ENCODE measurements at regions not wholly inside any gene's neighbourhood (a gene's known extent, or its start where the extent isn't known, plus 50 kb on each side); places are given as distances from the start of the nearest gene placed in this dataset.

DNA sequence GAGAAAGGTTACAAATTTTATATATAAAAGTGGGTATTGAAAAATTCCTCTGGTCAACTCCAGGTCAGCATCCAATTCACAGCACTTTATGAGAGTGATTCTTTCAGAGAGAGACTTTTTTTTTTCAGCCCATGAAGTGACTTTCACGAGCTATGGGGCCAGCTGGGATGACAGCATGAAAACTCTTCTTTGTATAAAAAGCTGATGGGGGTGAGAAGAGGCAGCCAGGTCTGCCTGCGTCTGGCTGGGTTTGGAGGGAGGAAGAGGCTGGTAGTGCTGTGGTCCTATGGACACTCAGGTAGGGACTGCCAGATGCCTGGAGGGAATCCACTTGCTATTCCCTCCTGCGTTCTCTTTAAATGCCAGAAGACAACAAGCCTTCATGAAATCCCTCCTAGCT lies 250.6 kb downstream of the UTP18 start:
- no peaks in the 10 kb centered on the region for H3K9me3 Mint-ChIP-seq
- DNase-seq = no peak
- no peaks in the 10 kb centered on the region for H3K36me3 Mint-ChIP-seq (ENCODE audit: low read depth)
- H3K4me3 Mint-ChIP-seq = no peak overlapping the region
- peaks cover 14% of the 10 kb centered on the region for H3K27me3 Mint-ChIP-seq
- H3K4me1 Mint-ChIP-seq (ENCODE audit: low read depth) = peaks cover 3% of the 10 kb centered on the region
- no peak overlapping the region for H3K27ac Mint-ChIP-seq

DNA sequence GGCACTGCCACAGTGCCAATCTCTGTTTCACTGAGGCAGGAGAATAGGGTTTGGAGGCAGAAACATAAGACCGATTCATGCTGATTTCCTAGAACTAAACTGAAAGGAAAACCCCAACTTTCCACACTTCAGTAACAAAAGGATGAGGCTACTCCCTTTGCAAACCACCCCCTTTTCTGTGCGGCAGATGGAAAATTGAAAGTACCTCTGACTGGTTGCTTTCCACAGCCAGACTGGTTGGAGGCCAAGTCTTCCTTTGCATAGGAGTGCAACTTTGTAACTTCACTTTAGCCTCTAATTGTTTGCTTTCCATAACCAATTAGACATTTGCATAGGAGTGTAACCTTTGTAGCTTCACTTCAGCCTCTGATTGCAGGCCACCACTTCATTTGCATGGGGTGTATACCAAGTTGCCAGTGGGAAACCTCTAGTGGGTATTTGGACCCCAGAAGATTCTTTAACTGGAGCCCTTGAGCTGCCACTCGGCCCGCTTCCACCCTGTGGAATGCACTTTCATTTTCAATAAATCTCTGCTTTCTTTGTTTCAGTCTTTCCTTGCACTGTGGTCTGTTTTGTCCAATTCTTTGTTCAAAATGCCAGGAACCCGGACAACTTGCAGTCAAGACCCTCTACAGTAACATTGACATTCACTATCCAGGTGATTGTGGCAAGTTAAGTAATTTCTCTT lies 252.0 kb downstream of the UTP18 start:
- no peak for DNase-seq
- Mint-ChIP-seq H3K4me3 (no peak overlapping the region), H3K9me3 (no peaks in the 10 kb centered on the region), H3K27ac (no peak overlapping the region), H3K27me3 (peaks cover 12% of the 10 kb centered on the region), H3K4me1 (ENCODE audit: low read depth) (peaks cover 3% of the 10 kb centered on the region), H3K36me3 (ENCODE audit: low read depth) (no peaks in the 10 kb centered on the region)

DNA sequence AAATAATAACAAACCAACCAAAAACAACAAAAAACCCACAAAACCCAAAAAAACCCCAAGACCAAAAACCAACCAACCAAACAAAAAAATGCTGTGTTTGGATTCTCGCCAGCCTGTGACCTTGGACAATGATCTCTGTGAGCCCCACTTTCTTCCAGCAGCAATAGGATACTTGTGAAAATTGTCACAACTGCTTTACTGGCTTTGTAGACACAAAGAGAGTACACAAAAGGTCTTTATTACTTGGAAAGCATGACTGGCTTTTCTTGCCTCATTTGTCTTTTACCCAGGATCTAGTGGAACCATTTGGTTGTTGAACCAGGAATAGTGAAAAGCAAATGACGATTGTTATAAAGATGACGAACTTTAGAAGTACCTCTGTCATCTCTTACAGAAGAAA lies 256.6 kb downstream of the UTP18 start:
- no peak overlapping the region for H3K4me3 Mint-ChIP-seq
- H3K4me1 Mint-ChIP-seq (ENCODE audit: low read depth) = peaks cover 3% of the 10 kb centered on the region
- H3K9me3 Mint-ChIP-seq = no peaks in the 10 kb centered on the region
- no peak overlapping the region for H3K27ac Mint-ChIP-seq
- peaks cover 17% of the 10 kb centered on the region for H3K27me3 Mint-ChIP-seq
- H3K36me3 Mint-ChIP-seq (ENCODE audit: low read depth) = no peaks in the 10 kb centered on the region
- DNase-seq = no peak

DNA sequence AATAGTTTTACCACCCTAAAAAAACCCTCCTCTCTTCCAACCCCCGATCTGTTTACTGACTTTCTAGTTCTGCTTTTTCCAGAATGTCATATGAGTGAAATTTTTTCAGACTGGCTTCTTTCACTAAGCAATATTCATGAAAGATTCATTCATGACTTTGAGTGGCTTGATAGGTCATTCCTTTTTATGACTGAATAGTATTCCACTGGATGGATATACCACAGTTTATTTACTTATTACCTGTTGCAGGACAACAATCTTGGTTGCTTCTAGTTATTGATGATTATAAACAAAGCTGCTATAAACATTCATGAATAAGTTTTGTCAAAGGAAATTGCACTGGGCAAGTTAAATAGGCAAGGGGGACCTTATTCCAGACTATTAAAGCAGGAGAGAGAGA lies 264.2 kb downstream of the UTP18 start:
- peaks cover 4% of the 10 kb centered on the region for H3K9me3 Mint-ChIP-seq
- no peaks in the 10 kb centered on the region for H3K36me3 Mint-ChIP-seq (ENCODE audit: low read depth)
- no peak for DNase-seq
- H3K4me3 Mint-ChIP-seq = no peak overlapping the region
- no peaks in the 10 kb centered on the region for H3K4me1 Mint-ChIP-seq (ENCODE audit: low read depth)
- peaks cover 35% of the 10 kb centered on the region for H3K27me3 Mint-ChIP-seq
- H3K27ac Mint-ChIP-seq = no peak overlapping the region

DNA sequence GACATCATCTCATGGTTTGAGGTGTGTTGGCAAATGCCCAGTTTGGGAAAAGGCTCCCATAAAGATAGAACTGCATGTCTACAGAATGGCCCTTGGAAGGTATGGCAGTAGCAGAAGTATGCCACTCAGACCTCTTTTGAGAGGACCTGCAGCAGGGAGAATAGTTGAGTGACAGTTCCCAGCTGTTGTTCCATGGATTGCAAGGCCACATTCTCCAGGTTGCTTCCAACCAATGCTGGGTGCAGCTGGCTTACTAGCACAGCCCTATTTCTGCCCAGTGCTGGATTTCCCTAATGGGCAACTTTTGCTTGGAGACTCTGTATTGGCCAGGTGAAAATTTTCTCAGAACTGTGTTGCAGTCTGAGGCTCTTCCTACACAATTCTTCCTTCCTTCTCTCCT lies 266.2 kb downstream of the UTP18 start:
- Mint-ChIP-seq H3K4me3 (no peak overlapping the region), H3K27me3 (peaks cover 28% of the 10 kb centered on the region), H3K36me3 (ENCODE audit: low read depth) (no peaks in the 10 kb centered on the region), H3K9me3 (peaks cover 4% of the 10 kb centered on the region), H3K4me1 (ENCODE audit: low read depth) (no peaks in the 10 kb centered on the region), H3K27ac (no peak overlapping the region)
- no peak for DNase-seq

DNA sequence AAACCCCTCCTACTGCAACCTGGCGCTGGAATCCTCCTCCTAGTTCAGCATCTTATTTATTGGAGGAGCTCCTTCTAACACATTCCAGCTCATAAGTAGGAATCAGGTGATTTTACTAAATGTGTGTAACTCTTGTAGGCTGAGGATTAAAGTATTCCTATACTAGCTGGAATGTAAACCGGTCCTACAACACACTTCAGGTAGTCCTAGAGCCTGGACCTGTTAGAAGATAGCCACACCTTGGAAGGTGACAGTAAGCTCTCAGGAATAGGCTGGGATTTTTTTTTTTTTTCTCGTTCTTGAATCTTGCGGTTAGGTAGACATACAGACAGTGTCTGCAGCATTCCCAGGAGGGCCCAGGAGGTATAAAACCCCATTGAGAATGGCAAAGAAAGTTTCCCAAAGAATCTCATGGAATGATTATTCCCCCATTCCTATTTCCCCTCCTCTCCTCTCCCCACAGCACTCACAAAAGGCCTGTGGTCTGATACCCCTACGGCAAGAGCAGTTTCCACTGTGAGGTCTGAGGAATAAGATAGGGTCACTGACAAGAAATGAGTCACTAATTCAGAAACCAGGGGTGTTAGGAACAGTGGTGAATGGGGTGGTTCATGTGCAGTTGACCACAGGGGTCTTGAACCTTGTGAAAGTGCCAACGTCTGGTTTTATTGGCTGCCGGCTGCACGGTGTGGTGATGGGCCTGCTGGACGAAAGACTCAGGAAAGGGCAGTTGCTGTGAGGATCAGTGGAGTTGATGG lies 267.1 kb downstream of the UTP18 start:
- Mint-ChIP-seq H3K36me3 (ENCODE audit: low read depth) (no peaks in the 10 kb centered on the region), H3K27ac (no peak overlapping the region), H3K4me1 (ENCODE audit: low read depth) (no peaks in the 10 kb centered on the region), H3K27me3 (peaks cover 25% of the 10 kb centered on the region), H3K9me3 (peaks cover 4% of the 10 kb centered on the region), H3K4me3 (no peak overlapping the region)
- no peak for DNase-seq

DNA sequence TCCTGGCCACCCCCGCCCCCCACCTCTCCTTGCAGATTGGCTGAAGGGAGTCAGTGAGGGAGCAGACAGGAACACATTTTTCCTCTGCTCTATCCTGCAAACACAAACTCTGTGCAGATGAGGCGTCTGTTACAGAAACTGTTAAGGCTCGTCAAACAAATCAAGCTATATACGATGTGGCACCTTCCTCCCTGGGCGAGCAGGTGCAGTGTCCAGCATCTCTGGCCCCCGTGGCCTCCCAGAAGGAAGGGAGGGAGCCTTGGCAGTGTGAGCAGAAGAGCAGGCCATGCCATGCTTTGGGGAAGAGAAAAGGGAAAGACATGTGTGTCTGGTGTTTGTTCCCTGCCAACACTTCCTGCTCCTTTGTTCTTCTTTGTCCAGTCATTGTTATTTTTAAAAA lies 267.8 kb downstream of the UTP18 start:
- DNase-seq = no peak
- no peak overlapping the region for H3K27ac Mint-ChIP-seq
- no peak overlapping the region for H3K4me3 Mint-ChIP-seq
- no peaks in the 10 kb centered on the region for H3K4me1 Mint-ChIP-seq (ENCODE audit: low read depth)
- peaks cover 4% of the 10 kb centered on the region for H3K9me3 Mint-ChIP-seq
- no peaks in the 10 kb centered on the region for H3K36me3 Mint-ChIP-seq (ENCODE audit: low read depth)
- peaks cover 21% of the 10 kb centered on the region for H3K27me3 Mint-ChIP-seq

DNA sequence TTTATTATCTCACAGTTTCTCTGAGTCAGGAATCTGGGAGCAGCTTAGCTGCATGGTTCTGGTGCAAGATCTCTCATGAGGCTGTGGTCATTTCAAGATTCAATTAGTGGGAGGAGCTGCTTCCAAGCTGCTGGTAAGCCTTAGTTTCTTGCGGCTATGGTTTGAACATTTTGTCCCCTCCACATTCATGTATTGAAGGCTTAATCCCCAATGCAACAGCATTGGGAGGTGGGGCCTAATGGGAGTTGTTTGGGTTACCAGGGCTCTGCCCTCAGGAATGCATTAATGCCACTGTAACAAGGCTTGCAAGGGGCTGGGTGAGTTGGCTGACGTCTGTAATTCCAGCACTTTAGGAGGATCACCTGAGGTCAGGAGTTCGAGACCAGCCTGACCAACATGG lies 272.9 kb downstream of the UTP18 start:
- no peaks in the 10 kb centered on the region for H3K9me3 Mint-ChIP-seq
- no peak overlapping the region for H3K27ac Mint-ChIP-seq
- H3K36me3 Mint-ChIP-seq (ENCODE audit: low read depth) = no peaks in the 10 kb centered on the region
- H3K27me3 Mint-ChIP-seq = peaks cover 4% of the 10 kb centered on the region
- DNase-seq = no peak
- H3K4me3 Mint-ChIP-seq = no peak overlapping the region
- no peaks in the 10 kb centered on the region for H3K4me1 Mint-ChIP-seq (ENCODE audit: low read depth)

DNA sequence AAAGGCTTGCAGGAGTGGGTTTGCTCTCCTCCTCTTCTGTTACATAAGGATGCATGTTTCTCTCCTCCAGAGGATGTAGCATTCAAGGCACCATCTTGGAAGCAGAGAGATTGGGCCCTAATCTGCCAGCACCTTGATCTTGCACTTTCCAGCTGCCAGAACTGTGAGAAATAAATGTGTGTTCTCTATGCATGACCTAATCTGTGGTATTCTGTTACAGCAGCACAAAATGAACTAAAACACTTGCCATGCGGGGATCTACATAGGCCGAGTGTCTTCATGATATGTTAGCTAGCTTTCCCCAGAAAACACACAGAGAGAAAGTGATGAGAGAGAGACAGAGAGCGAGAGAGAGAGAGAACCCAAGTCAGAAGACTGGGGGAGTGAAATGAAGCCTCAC lies 273.5 kb downstream of the UTP18 start:
- no peak overlapping the region for H3K27ac Mint-ChIP-seq
- no peak for DNase-seq
- no peaks in the 10 kb centered on the region for H3K9me3 Mint-ChIP-seq
- no peak overlapping the region for H3K4me3 Mint-ChIP-seq
- H3K4me1 Mint-ChIP-seq (ENCODE audit: low read depth) = no peaks in the 10 kb centered on the region
- no peaks in the 10 kb centered on the region for H3K36me3 Mint-ChIP-seq (ENCODE audit: low read depth)
- H3K27me3 Mint-ChIP-seq = peaks cover 4% of the 10 kb centered on the region

DNA sequence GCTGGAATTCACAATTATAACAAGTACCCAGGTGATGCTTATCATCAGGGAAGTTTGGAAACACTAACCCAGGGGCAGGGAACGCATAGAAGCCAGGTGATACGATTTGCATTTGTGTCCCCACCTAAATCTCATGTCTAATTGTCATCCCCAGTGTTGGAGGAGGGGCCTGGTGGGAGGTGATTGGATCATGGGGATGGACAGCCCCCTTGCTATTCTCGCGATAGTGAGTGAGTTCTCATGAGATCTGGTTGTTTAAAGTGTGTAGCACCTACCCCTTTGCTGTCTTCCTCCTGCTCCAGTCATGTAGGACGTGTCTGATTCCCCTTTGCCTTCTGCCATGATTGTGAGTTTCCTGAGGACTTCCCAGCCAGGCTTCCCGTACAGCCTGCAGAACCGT lies 276.3 kb downstream of the UTP18 start:
- Mint-ChIP-seq H3K4me1 (ENCODE audit: low read depth) (peaks cover 17% of the 10 kb centered on the region), H3K27ac (no peak overlapping the region), H3K9me3 (no peaks in the 10 kb centered on the region), H3K4me3 (no peak overlapping the region), H3K36me3 (ENCODE audit: low read depth) (no peaks in the 10 kb centered on the region), H3K27me3 (no peaks in the 10 kb centered on the region)
- DNase-seq = no peak

DNA sequence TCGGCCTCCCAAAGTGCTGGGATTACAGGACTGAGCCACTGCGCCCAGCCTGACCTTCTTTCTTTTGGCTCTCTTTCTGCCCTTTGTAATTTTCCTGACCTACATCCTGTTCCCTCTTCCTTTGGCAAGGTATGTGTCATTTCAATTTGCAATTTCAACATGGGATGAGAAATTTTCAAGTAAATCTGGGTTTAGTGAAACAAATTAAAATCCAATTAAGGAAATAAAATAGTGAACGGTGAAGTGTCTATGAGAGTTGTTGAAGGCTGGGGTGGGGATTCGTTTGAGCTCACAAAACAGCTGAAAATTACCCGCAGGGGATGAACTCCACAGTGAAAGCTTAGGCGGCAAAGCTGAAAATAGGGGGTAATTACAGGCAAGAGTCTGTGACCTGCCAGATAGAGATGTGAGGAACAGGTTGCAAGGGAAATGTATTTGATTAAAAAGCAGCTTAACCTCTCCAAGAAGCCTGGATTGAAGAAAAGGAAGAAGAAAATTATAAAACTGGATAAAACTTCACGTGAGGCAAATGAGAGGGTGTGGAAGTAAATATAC lies 277.7 kb downstream of the UTP18 start:
- Mint-ChIP-seq H3K9me3 (no peaks in the 10 kb centered on the region), H3K27ac (no peak overlapping the region)

DNA sequence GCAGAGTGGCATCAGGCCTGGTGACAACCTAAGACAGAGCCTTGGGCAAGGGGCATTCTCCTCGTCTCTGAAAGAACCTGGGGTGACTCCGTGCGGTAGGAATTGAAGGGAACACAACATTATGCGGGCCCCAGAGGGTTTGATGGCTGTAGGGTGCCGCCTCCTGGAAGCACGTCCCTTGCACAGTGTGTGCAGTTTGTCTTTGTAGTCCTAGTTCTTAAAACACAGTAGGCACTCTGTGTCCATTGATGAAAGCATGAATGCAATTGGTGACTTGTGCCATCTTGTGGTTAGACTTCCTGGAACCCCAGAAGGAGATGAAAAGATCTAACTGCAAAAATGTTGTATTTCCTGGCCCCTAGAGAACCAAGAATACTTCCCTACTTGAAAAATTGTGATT lies 279.8 kb downstream of the UTP18 start:
- H3K27ac Mint-ChIP-seq = no peak overlapping the region
- no peaks in the 10 kb centered on the region for H3K36me3 Mint-ChIP-seq (ENCODE audit: low read depth)
- H3K4me3 Mint-ChIP-seq = no peak overlapping the region
- no peaks in the 10 kb centered on the region for H3K27me3 Mint-ChIP-seq
- no peaks in the 10 kb centered on the region for H3K9me3 Mint-ChIP-seq
- H3K4me1 Mint-ChIP-seq (ENCODE audit: low read depth) = peaks cover 17% of the 10 kb centered on the region
- DNase-seq = no peak

More for the DNA sequence above, 277.7 kb downstream of the UTP18 start:
- Mint-ChIP-seq H3K4me3 (no peak overlapping the region), H3K27me3 (no peaks in the 10 kb centered on the region), H3K4me1 (ENCODE audit: low read depth) (peaks cover 17% of the 10 kb centered on the region), H3K36me3 (ENCODE audit: low read depth) (no peaks in the 10 kb centered on the region)
- no peak for DNase-seq

DNA sequence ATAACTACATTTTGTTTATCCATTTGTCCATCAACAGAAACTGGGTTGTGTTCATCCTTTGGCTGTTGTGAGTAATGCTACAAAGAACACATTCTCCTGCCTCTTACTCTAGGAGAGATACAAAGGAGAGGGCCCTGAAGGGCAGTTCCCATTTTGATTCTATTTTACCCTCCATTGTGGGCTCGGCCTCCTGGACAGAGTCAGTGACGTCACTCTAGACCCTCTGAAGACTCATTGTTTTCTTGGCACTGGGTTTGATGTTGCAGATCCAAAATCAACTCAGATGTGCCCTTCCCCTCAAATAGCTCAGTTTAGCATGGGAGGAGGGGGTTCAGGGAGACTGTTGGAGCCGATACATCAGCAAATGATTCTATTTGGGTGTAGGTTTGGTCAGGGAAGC lies 280.9 kb downstream of the UTP18 start:
- Mint-ChIP-seq H3K36me3 (ENCODE audit: low read depth) (no peaks in the 10 kb centered on the region), H3K27me3 (no peaks in the 10 kb centered on the region), H3K27ac (no peak overlapping the region), H3K4me3 (no peak overlapping the region), H3K9me3 (no peaks in the 10 kb centered on the region), H3K4me1 (ENCODE audit: low read depth) (peaks cover 17% of the 10 kb centered on the region)
- DNase-seq = no peak

DNA sequence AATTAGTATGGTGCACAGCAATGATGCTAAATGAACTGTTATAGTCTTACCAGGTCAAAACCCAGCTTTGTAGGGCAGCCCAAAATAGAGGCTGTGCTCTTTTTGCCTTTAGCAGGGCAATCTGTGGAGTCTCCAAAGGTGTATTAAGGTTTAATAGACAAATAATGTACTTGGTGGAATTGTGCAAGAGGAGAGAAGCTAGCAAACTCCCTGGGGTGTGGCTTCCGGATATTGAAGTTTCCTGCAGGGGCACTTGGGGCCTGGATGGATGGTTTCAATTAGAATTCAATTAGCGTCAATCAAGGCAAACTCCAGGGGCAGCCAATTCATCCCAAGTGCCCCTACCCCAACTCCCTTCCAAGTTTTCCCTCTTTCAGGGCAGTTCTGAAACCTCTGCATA lies 285.8 kb downstream of the UTP18 start:
- H3K4me3 Mint-ChIP-seq = no peak overlapping the region
- H3K27me3 Mint-ChIP-seq = no peaks in the 10 kb centered on the region
- no peaks in the 10 kb centered on the region for H3K36me3 Mint-ChIP-seq (ENCODE audit: low read depth)
- no peak for DNase-seq
- no peak overlapping the region for H3K27ac Mint-ChIP-seq
- no peaks in the 10 kb centered on the region for H3K9me3 Mint-ChIP-seq
- H3K4me1 Mint-ChIP-seq (ENCODE audit: low read depth) = peaks cover 2% of the 10 kb centered on the region

DNA sequence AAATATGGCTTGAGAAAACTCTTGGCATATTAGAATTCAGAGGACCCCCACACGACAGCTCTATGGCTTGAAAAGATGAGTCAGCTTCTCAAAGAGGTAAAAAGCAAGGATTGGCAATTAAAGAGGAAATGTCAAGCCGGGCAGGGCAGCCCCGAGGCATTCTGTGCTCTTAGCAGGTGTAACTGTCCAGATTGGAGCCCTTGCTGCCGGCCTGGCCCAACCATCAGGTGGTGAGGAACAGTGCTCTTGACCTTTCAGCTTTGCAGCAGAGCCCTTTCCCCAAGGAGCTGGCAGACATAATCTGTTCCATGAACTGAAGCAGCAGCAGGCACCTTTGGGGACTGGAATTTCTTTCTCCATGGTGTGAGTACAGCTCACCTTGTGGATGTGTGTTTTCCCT lies 287.8 kb downstream of the UTP18 start:
- Mint-ChIP-seq H3K4me3 (no peak overlapping the region), H3K27ac (no peak overlapping the region), H3K27me3 (no peaks in the 10 kb centered on the region), H3K4me1 (ENCODE audit: low read depth) (no peaks in the 10 kb centered on the region), H3K36me3 (ENCODE audit: low read depth) (no peaks in the 10 kb centered on the region), H3K9me3 (no peaks in the 10 kb centered on the region)
- no peak for DNase-seq
